Neuronal stem cell (in vitro differentiated cells): ENCODE measurements at regions not wholly inside any gene's neighbourhood (a gene's known extent, or its start where the extent isn't known, plus 50 kb on each side); places are given as distances from the start of the nearest gene placed in this dataset.
A peak's percentile ranks its signal among the peaks of the same experiment; 100 is the strongest.

Source experiments
- DNase-seq: peaks from one replicate; pipeline ENCODE4 v3.0.0-alpha.2; 2013; ENCODE audit warnings: low spot score
- H2AFZ ChIP-seq: one replicate; pipeline ENCODE4 v1.6.1; 2013; ENCODE audit warnings: mild to moderate bottlenecking, low read length, inconsistent platforms
- H2AK5ac ChIP-seq: 2 replicates; pipeline ENCODE4 v1.6.1; 2013; ENCODE audit warnings: low read depth, mild to moderate bottlenecking, inconsistent platforms, low read length, moderate library complexity, mixed read lengths
- H2BK120ac ChIP-seq: 2 replicates; pipeline ENCODE4 v1.6.1; 2013; ENCODE audit warnings: low read depth, mild to moderate bottlenecking, inconsistent platforms, low read length, moderate library complexity, mixed read lengths
- H2BK12ac ChIP-seq: one replicate; pipeline ENCODE4 v1.6.1; 2013; ENCODE audit warnings: low read length, inconsistent platforms
- H2BK15ac ChIP-seq: 2 replicates; pipeline ENCODE4 v1.6.1; 2013; ENCODE audit warnings: mild to moderate bottlenecking, low read length, inconsistent platforms, mixed read lengths
- H2BK5ac ChIP-seq: one replicate; pipeline ENCODE4 v1.6.1; 2013; ENCODE audit warnings: inconsistent platforms, mild to moderate bottlenecking, low read length, moderate library complexity
- H3K14ac ChIP-seq: one replicate; pipeline ENCODE4 v1.6.1; 2013; ENCODE audit warnings: low read length, inconsistent platforms
- H3K18ac ChIP-seq: 2 replicates; pipeline ENCODE4 v1.6.1; 2013; ENCODE audit warnings: low read length, inconsistent platforms
- H3K23ac ChIP-seq: 2 replicates; pipeline ENCODE4 v1.6.1; 2013; ENCODE audit warnings: low read depth, mild to moderate bottlenecking, mixed read lengths, low read length, inconsistent platforms; ENCODE audit not compliant: poor library complexity
- H3K27ac ChIP-seq: replicated peaks from 3 replicates; pipeline ENCODE4 v1.5.1; 2013; ENCODE audit warnings: low read length, inconsistent platforms
- H3K27me3 ChIP-seq, 3 experiments: 2 replicates each; pipeline ENCODE4 v1.6.1; 2013; ENCODE audit warnings: low read length in 3 of 3, mild to moderate bottlenecking in 2 of 3, inconsistent platforms in 1 of 3, low read depth in 1 of 3, mixed read lengths in 1 of 3, moderate library complexity in 1 of 3; ENCODE audit not compliant: control insufficient read depth in 3 of 3, insufficient read depth in 3 of 3
- H3K36me3 ChIP-seq, 2 donors: replicated peaks in 1 of 2; 2 replicates each; pipeline ENCODE4 v1.6.1; 2013; ENCODE audit warnings: low read length in 2 of 2; ENCODE audit not compliant: control insufficient read depth in 2 of 2, insufficient read depth in 2 of 2
- H3K4ac ChIP-seq: 2 replicates; pipeline ENCODE4 v1.6.1; 2013; ENCODE audit warnings: inconsistent platforms, mild to moderate bottlenecking, low read length, moderate library complexity
- H3K4me1 ChIP-seq, 2 donors: 1 replicate in 1 of 2; 2 replicates in 1 of 2; pipeline ENCODE4 v1.6.1; 2013; ENCODE audit warnings: low read length in 2 of 2, low read depth in 1 of 2; ENCODE audit not compliant: control insufficient read depth in 2 of 2, insufficient read depth in 1 of 2
- H3K4me2 ChIP-seq: one replicate; pipeline ENCODE4 v1.6.1; 2013; ENCODE audit warnings: mild to moderate bottlenecking, low read length, inconsistent platforms; ENCODE audit not compliant: insufficient read depth, poor library complexity, severe bottlenecking
- H3K4me3 ChIP-seq, 2 donors: 2 replicates each; pipeline ENCODE4 v1.5.1; 2013; ENCODE audit warnings: low read length in 2 of 2, mild to moderate bottlenecking in 2 of 2, inconsistent platforms in 1 of 2, moderate library complexity in 1 of 2
- H3K79me1 ChIP-seq: one replicate; pipeline ENCODE4 v1.6.1; 2013; ENCODE audit warnings: low read depth, mild to moderate bottlenecking, inconsistent platforms, low read length, moderate library complexity
- H3K9ac ChIP-seq: one replicate; pipeline ENCODE4 v1.6.1; 2013; ENCODE audit warnings: mild to moderate bottlenecking, low read depth, low read length, inconsistent platforms; ENCODE audit not compliant: poor library complexity
- H3K9me3 ChIP-seq, 2 donors: replicated peaks in 1 of 2; 2 replicates each; pipeline versions ENCODE3 to v1.6.1; 2013; ENCODE audit warnings: low read length in 2 of 2, mild to moderate bottlenecking in 2 of 2, inconsistent platforms in 1 of 2, low read depth in 1 of 2, mixed read lengths in 1 of 2, moderate library complexity in 1 of 2; ENCODE audit not compliant: control insufficient read depth in 2 of 2, insufficient read depth in 1 of 2
- H4K8ac ChIP-seq: one replicate; pipeline ENCODE4 v1.6.1; 2013; ENCODE audit warnings: low read depth, mild to moderate bottlenecking, inconsistent platforms, low read length, moderate library complexity
- H4K91ac ChIP-seq: one replicate; pipeline ENCODE4 v1.6.1; 2013; ENCODE audit warnings: low read length, low read depth, mild to moderate bottlenecking, inconsistent platforms; ENCODE audit not compliant: poor library complexity
- WGBS, 2 donors: extraction: QIAGEN DNeasy Blood & Tissue Kit; methylation state at CpG; one replicate each; pipeline ENCODE4 v1.1.7; 2013; ENCODE audit warnings: missing lambda C conversion rate in 2 of 2, mixed read lengths in 1 of 2; ENCODE audit not compliant: insufficient read length in 2 of 2, insufficient replicate concordance in 1 of 2; ENCODE audit errors: extremely low coverage in 2 of 2; 5-methylcytosine and 5-hydroxymethylcytosine counted together

DNA sequence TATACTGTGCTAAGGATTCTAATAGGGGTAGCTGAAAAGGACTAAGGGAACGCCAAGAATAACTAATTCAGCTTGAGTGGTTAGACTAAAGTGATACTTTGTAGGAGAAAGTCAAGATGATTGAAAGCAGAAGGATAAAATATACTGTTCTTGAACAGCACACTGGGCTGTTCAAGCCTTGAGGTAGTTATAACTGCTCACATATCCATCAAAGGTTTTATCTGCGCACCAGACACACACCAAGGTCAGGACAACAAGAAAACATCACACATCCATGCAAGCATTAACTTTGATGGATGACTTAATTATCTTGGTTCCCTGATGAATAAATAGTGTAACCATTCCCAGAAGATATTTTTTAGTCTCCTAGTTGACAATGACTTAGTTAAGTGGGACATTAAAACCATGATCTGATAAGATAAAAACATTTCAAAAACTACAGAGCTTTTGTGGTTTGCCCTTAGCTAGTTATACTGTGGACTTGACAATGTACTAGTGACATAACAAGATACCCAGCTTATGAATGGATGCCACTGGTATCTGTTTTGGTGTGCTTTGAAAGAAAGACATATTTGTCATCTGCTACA lies 728.9 kb downstream of the JRKL start:
- WGBS, 2 donors, result no CpG with 5 or more reads among the region's 2 CpGs
- H2BK12ac ChIP-seq, result no peak overlapping the region
- H3K4ac ChIP-seq, result no peak overlapping the region
- no peak overlapping the region for H3K27ac ChIP-seq
- H2BK5ac ChIP-seq, result no peak overlapping the region
- no peak overlapping the region for H2AK5ac ChIP-seq
- H3K4me2 ChIP-seq, result no peak overlapping the region
- H3K36me3 ChIP-seq, result no peaks in the 10 kb centered on the region
- H3K4me3 ChIP-seq, result no peak overlapping the region
- no peak overlapping the region for H4K8ac ChIP-seq
- no peaks in the 10 kb centered on the region for H3K4me1 ChIP-seq
- H4K91ac ChIP-seq, result no peak overlapping the region
- no peaks in the 10 kb centered on the region for H3K27me3 ChIP-seq
- H2BK15ac ChIP-seq, result no peak overlapping the region
- no peak overlapping the region for H3K14ac ChIP-seq
- no peak overlapping the region for H3K23ac ChIP-seq
- no peak for DNase-seq
- no peak overlapping the region for H3K9ac ChIP-seq
- no peak overlapping the region for H3K18ac ChIP-seq
- H2AFZ ChIP-seq, result no peak overlapping the region
- H3K79me1 ChIP-seq, result no peaks in the 10 kb centered on the region
- H3K9me3 ChIP-seq, result no peaks in the 10 kb centered on the region
- H2BK120ac ChIP-seq, result no peak overlapping the region

DNA sequence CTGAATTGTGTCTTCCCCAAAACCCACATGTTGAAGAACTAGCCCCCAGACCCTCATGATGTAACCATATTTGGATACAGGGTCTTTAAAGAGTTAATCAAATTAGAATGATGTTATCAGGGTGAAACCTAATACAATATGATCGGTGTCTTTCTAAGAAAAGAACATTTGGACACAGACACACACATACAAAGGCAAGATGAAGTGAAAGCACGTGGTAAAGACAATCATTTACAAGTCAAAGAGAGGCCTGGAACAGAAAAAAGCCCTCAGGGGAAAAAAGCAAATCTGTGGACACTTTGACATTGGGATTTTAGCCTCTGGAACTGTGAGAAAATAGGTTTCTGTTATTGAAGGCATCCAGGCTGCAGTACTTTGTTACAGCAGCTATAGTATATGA lies 733.4 kb downstream of the JRKL start:
- Histone ChIP-seq H4K91ac (no peak overlapping the region), H2BK15ac (no peak overlapping the region), H3K18ac (no peak overlapping the region), H3K27me3 (no peaks in the 10 kb centered on the region), H3K23ac (no peak overlapping the region), H3K9ac (no peak overlapping the region), H3K14ac (no peak overlapping the region), H2BK12ac (no peak overlapping the region), H3K4ac (no peak overlapping the region), H2AK5ac (no peak overlapping the region), H3K36me3 (no peaks in the 10 kb centered on the region), H3K79me1 (no peaks in the 10 kb centered on the region), H4K8ac (no peak overlapping the region), H3K4me3 (no peak overlapping the region), H2AFZ (no peak overlapping the region), H3K4me1 (no peaks in the 10 kb centered on the region), H3K27ac (no peak overlapping the region), H3K4me2 (no peak overlapping the region), H3K9me3 (no peaks in the 10 kb centered on the region), H2BK5ac (no peak overlapping the region), H2BK120ac (no peak overlapping the region)
- WGBS, 2 donors, result no CpG with 5 or more reads among the region's 2 CpGs
- no peak for DNase-seq

DNA sequence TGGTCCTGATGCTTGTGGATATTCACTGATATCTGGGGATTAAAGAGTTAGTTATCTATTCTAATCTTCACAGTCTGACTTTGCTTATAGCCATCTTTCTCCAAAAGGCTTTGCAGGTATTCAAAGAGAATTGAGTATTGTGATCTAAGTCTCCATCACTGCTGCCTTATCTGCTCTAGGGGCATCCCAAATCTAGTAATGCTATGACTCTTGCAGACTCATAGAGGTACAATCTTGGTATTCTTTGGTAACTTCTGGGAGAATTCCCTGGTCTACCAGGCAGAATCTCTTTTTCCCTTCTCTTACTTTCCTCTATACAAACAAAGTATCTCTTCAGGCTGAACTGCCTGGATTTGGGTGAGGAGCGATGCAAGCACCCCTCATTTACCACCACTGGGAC lies 746.3 kb downstream of the JRKL start:
- Histone ChIP-seq H2AK5ac (no peak overlapping the region), H3K23ac (no peak overlapping the region), H3K18ac (no peak overlapping the region), H2AFZ (no peak overlapping the region), H3K4me2 (no peak overlapping the region), H3K27ac (no peak overlapping the region), H3K9me3 (no peaks in the 10 kb centered on the region), H3K79me1 (no peaks in the 10 kb centered on the region), H3K4me1 (no peaks in the 10 kb centered on the region), H2BK12ac (no peak overlapping the region), H3K4me3 (no peak overlapping the region), H4K8ac (no peak overlapping the region), H3K14ac (no peak overlapping the region), H2BK15ac (no peak overlapping the region), H3K9ac (no peak overlapping the region), H3K27me3 (no peaks in the 10 kb centered on the region), H2BK120ac (no peak overlapping the region), H2BK5ac (no peak overlapping the region), H3K36me3 (no peaks in the 10 kb centered on the region), H4K91ac (no peak overlapping the region), H3K4ac (no peak overlapping the region)
- no peak for DNase-seq
- WGBS, 2 donors, result no CpG with 5 or more reads among the region's 1 CpG

DNA sequence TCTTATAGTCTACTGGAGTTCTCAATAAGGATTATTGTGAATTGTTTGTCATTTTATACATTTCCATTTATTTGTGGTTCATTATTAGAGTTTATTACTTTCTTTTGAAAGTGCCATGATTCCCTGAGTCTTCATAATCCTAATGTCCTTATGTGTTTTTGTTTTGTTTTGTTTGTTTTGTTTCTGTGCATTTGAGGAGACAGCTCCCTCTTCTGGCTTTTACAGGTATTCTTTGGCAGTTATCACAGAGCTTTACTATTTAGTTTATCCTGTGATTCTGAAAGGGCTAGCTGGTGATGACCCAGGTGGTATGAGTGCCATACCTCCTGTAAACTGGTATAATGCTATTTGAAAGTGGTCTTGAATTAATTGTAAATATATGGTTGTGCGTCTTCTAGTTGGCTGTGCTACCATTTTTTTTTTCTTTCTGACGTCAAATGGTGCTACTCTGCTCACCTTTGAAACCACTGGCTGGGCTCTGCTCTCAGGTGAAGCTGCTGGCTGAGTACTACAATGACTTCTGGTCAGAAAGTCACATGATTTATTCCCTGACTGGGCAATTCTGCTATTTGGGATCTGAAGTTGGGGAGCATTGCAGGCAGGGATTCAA lies 751.2 kb downstream of the JRKL start:
- peak; percentile 17 for DNase-seq
- H3K4me3 ChIP-seq, result no peak overlapping the region
- H3K36me3 ChIP-seq, result no peaks in the 10 kb centered on the region
- H3K4me2 ChIP-seq, result no peak overlapping the region
- no peak overlapping the region for H3K14ac ChIP-seq
- no peak overlapping the region for H2AK5ac ChIP-seq
- H2BK5ac ChIP-seq, result no peak overlapping the region
- H3K4me1 ChIP-seq, result no peaks in the 10 kb centered on the region
- H4K91ac ChIP-seq, result no peak overlapping the region
- no peaks in the 10 kb centered on the region for H3K9me3 ChIP-seq
- no peak overlapping the region for H2BK120ac ChIP-seq
- H3K18ac ChIP-seq, result no peak overlapping the region
- H2BK15ac ChIP-seq, result no peak overlapping the region
- no peaks in the 10 kb centered on the region for H3K27me3 ChIP-seq
- no peak overlapping the region for H3K4ac ChIP-seq
- H3K27ac ChIP-seq, result no peak overlapping the region
- no peaks in the 10 kb centered on the region for H3K79me1 ChIP-seq
- no peak overlapping the region for H3K9ac ChIP-seq
- H2BK12ac ChIP-seq, result no peak overlapping the region
- H2AFZ ChIP-seq, result no peak overlapping the region
- H3K23ac ChIP-seq, result no peak overlapping the region
- WGBS, 2 donors, result no CpG with 5 or more reads among the region's 2 CpGs
- no peak overlapping the region for H4K8ac ChIP-seq
